ENCODE measurements at regions not wholly inside any gene's neighbourhood (a gene's known extent, or its start where the extent isn't known, plus 50 kb on each side); places are given as distances from the start of the nearest gene placed in this dataset.

- Histone ChIP-seq H4K20me1 (ENCODE audit: insufficient read depth, low read length) (no peaks in the 10 kb centered on the region), H3K27me3 (replicated peaks; ENCODE audit: insufficient read depth, low read length) (no peaks in the 10 kb centered on the region), H3F3A (ENCODE audit: insufficient read depth, low read length) (no peaks in the 10 kb centered on the region), H3K27ac (ENCODE audit: low read length) (no peak overlapping the region), H3K4me1 (ENCODE audit: low read length) (no peaks in the 10 kb centered on the region), H3K4me3 (ENCODE audit: low read length) (no peak overlapping the region), H2AFZ (ENCODE audit: low read length) (no peak overlapping the region), H3K36me3 (replicated peaks; ENCODE audit: insufficient read depth, low read length) (no peaks in the 10 kb centered on the region), H3K9ac (ENCODE audit: low read length) (no peak overlapping the region), H3K79me2 (ENCODE audit: low read length) (no peaks in the 10 kb centered on the region), H3K9me2 (replicated peaks; ENCODE audit: insufficient read depth, low read length) (no peaks in the 10 kb centered on the region; the same call in 1 of the 2 replicates), H3K9me3 (replicated peaks; ENCODE audit: insufficient read depth, low read length) (no peaks in the 10 kb centered on the region), H3K4me2 (ENCODE audit: low read depth, low read length) (no peak overlapping the region)
- TF ChIP-seq EZH2phosphoT487 (IDR thresholded peaks at IDR 0.05; ENCODE audit: low read length) (no peak), CTCF (IDR thresholded peaks at IDR 0.05; ENCODE audit: low read length) (no peak), EZH2 (optimal IDR thresholded peaks at IDR 0.05; ENCODE audit: low read depth, low read length) (no peak)
- no peak for DNase-seq
These were observed 733.0 kb downstream of the ZPLD1 start for GRCh38 chr3:103167850-103168249.

GRCh38 chr3:103169289-103169688, 734.5 kb downstream of the ZPLD1 start:
- no peak for DNase-seq
- H3K4me2 ChIP-seq (ENCODE audit: low read depth, low read length): no peak overlapping the region
- no peak overlapping the region for H3K4me3 ChIP-seq (ENCODE audit: low read length)
- H3K4me1 ChIP-seq (ENCODE audit: low read length): no peaks in the 10 kb centered on the region
- H4K20me1 ChIP-seq (ENCODE audit: insufficient read depth, low read length): no peaks in the 10 kb centered on the region
- H2AFZ ChIP-seq (ENCODE audit: low read length): no peak overlapping the region
- no peak overlapping the region for H3K27ac ChIP-seq (ENCODE audit: low read length)
- TF ChIP-seq EZH2phosphoT487 (IDR thresholded peaks at IDR 0.05; ENCODE audit: low read length) (no peak), EZH2 (optimal IDR thresholded peaks at IDR 0.05; ENCODE audit: low read depth, low read length) (no peak), CTCF (IDR thresholded peaks at IDR 0.05; ENCODE audit: low read length) (no peak)
- no peak overlapping the region for H3K9ac ChIP-seq (ENCODE audit: low read length)
- H3K27me3 ChIP-seq (replicated peaks; ENCODE audit: insufficient read depth, low read length): no peaks in the 10 kb centered on the region
- H3K9me3 ChIP-seq (replicated peaks; ENCODE audit: insufficient read depth, low read length): no peaks in the 10 kb centered on the region
- no peaks in the 10 kb centered on the region for H3K36me3 ChIP-seq (replicated peaks; ENCODE audit: insufficient read depth, low read length)
- no peaks in the 10 kb centered on the region for H3K9me2 ChIP-seq (replicated peaks; ENCODE audit: insufficient read depth, low read length)
- H3F3A ChIP-seq (ENCODE audit: insufficient read depth, low read length): no peaks in the 10 kb centered on the region
- no peaks in the 10 kb centered on the region for H3K79me2 ChIP-seq (ENCODE audit: low read length)

- TF ChIP-seq CTCF (IDR thresholded peaks at IDR 0.05; ENCODE audit: low read length): no peak
- no peak for TF ChIP-seq EZH2phosphoT487 (IDR thresholded peaks at IDR 0.05; ENCODE audit: low read length)
- no peak for TF ChIP-seq EZH2 (optimal IDR thresholded peaks at IDR 0.05; ENCODE audit: low read depth, low read length)
- no peak for DNase-seq
- Histone ChIP-seq H3K9me2 (replicated peaks; ENCODE audit: insufficient read depth, low read length) (no peaks in the 10 kb centered on the region), H3K79me2 (ENCODE audit: low read length) (no peaks in the 10 kb centered on the region), H3K9me3 (replicated peaks; ENCODE audit: insufficient read depth, low read length) (no peaks in the 10 kb centered on the region), H3K27me3 (replicated peaks; ENCODE audit: insufficient read depth, low read length) (no peaks in the 10 kb centered on the region), H2AFZ (ENCODE audit: low read length) (no peak overlapping the region), H4K20me1 (ENCODE audit: insufficient read depth, low read length) (no peaks in the 10 kb centered on the region), H3K4me2 (ENCODE audit: low read depth, low read length) (no peak overlapping the region), H3K27ac (ENCODE audit: low read length) (no peak overlapping the region), H3F3A (ENCODE audit: insufficient read depth, low read length) (no peaks in the 10 kb centered on the region), H3K9ac (ENCODE audit: low read length) (no peak overlapping the region), H3K4me1 (ENCODE audit: low read length) (no peaks in the 10 kb centered on the region), H3K4me3 (ENCODE audit: low read length) (no peak overlapping the region), H3K36me3 (replicated peaks; ENCODE audit: insufficient read depth, low read length) (no peaks in the 10 kb centered on the region)
These were observed 735.8 kb downstream of the ZPLD1 start for GRCh38 chr3:103170651-103171050.

All from MM.1S (cell line).